ENCODE measurements at regions not wholly inside any gene's neighbourhood (a gene's known extent, or its start where the extent isn't known, plus 50 kb on each side); places are given as distances from the start of the nearest gene placed in this dataset.

- intact Hi-C loops (cut with micrococcal nuclease; ENCODE audit: unreplicated experiment), result no loop called here
- Histone ChIP-seq H4K20me1 (ENCODE audit: insufficient read depth) (no peaks in the 10 kb centered on the region), H3K36me3 (ENCODE audit: low read depth) (no peaks in the 10 kb centered on the region), H3K27me3 (ENCODE audit: insufficient read depth, low read depth) (no peaks in the 10 kb centered on the region), H3K27ac (no peak overlapping the region), H3K4me1 (replicated peaks; ENCODE audit: insufficient read depth) (0 out of 2 replicates have a peak, but pooled peaks cover 4% of the 10 kb centered on the region), H3K79me2 (ENCODE audit: low read depth) (no peaks in the 10 kb centered on the region), H3K9me2 (ENCODE audit: insufficient read depth) (no peaks in the 10 kb centered on the region; the same call in 1 of the 2 replicates), H3F3A (ENCODE audit: insufficient read depth, low read depth) (peaks cover under 1% of the 10 kb centered on the region; the same call in 1 of the 2 replicates), H3K9me3 (ENCODE audit: insufficient read depth, low read depth) (peaks cover 21% of the 10 kb centered on the region), H3K4me2 (no peak overlapping the region), H2AFZ (no peak overlapping the region), H3K4me3 (no peak overlapping the region)
- no TSS peak for BruUV-seq (replicated peaks)
- TF ChIP-seq EZH2 (IDR thresholded peaks at IDR 0.05; ENCODE audit: low read depth) (no peak), CTCF (conservative IDR thresholded peaks at IDR 0.05) (no peak)
- no peak for DNase-seq
- ChIA-PET CTCF (no interaction called here), POLR2A (ENCODE audit: unreplicated experiment) (no interaction called here)
Observed at GRCh38 chr6:43957273-43957672, 170.0 kb downstream of the MRPL14 start.

GRCh38 chr6:43956478-43956877, 170.8 kb downstream of the MRPL14 start:
- Histone ChIP-seq H3F3A (ENCODE audit: insufficient read depth, low read depth) (peaks cover 7% of the 10 kb centered on the region), H2AFZ (no peak overlapping the region), H4K20me1 (ENCODE audit: insufficient read depth) (no peaks in the 10 kb centered on the region), H3K79me2 (ENCODE audit: low read depth) (no peaks in the 10 kb centered on the region), H3K36me3 (ENCODE audit: low read depth) (no peaks in the 10 kb centered on the region), H3K27me3 (ENCODE audit: insufficient read depth, low read depth) (no peaks in the 10 kb centered on the region), H3K4me1 (replicated peaks; ENCODE audit: insufficient read depth) (peaks cover 11% of the 10 kb centered on the region), H3K9me2 (ENCODE audit: insufficient read depth) (no peaks in the 10 kb centered on the region; the same call in 1 of the 2 replicates), H3K9me3 (ENCODE audit: insufficient read depth, low read depth) (peaks cover 18% of the 10 kb centered on the region), H3K4me2 (no peak overlapping the region), H3K27ac (no peak overlapping the region), H3K4me3 (no peak overlapping the region)
- no peak for TF ChIP-seq EZH2 (IDR thresholded peaks at IDR 0.05; ENCODE audit: low read depth)
- TF ChIP-seq CTCF (conservative IDR thresholded peaks at IDR 0.05), result no peak
- BruUV-seq (replicated peaks), result no TSS peak
- intact Hi-C loops (cut with micrococcal nuclease; ENCODE audit: unreplicated experiment), result no loop called here
- ChIA-PET POLR2A (ENCODE audit: unreplicated experiment) (no interaction called here), CTCF (no interaction called here)
- no peak for DNase-seq

DNA sequence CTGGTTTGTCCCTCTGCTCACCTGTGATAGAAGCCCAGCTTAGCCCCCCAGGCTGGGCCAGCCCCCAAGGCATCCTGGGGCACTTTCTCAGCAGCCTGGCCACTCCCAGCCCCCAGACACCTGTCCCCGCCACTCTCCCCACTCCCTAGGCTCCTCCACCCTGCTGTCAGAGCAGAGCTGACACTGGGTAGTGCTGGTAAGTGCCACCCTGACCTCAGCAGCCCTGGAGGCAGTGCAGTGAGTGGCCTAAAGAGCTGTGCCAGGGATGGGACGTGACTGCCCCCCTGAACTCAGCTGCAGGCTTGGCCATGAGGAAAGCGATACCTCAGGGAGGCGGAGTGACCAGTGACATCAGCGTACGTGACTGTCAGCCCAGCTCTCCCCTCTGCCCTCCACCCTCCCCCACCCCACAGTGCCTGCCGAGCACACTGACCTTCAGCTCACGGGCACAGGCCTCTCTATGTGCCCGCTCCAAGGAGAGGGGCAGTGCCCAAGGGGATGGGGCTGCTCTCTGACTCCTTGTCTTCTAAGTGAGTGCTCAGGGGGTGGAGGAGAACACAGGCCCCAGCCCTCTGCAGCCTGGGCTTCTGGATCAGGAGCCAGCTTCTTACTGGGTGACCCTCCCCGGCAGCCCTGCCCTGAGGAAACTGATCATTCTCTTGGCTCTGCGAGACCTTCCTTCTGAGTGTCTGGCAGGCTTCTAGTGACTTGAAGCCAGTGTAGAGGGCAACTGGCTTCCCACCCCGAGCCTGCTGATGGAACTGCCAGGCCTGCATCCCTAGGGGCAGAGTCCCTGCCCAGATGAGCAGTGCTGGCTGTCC, 172.7 kb downstream of the MRPL14 start:
- peaks cover 14% of the 10 kb centered on the region for H3K9me3 ChIP-seq (ENCODE audit: insufficient read depth, low read depth)
- BruUV-seq (replicated peaks), result no TSS peak
- H3K36me3 ChIP-seq (ENCODE audit: low read depth), result no peaks in the 10 kb centered on the region
- H3K79me2 ChIP-seq (ENCODE audit: low read depth), result no peaks in the 10 kb centered on the region
- peaks cover 21% of the 10 kb centered on the region for H3K4me1 ChIP-seq (replicated peaks; ENCODE audit: insufficient read depth)
- no peak overlapping the region for H3K4me3 ChIP-seq
- no peak overlapping the region for H3K27ac ChIP-seq
- DNase-seq, result no peak
- H2AFZ ChIP-seq, result no peak overlapping the region
- POLR2A ChIA-PET (ENCODE audit: unreplicated experiment), result no interaction called here
- TF ChIP-seq CTCF (conservative IDR thresholded peaks at IDR 0.05) (no peak), EZH2 (IDR thresholded peaks at IDR 0.05; ENCODE audit: low read depth) (no peak)
- intact Hi-C loops (cut with micrococcal nuclease; ENCODE audit: unreplicated experiment), result loop anchor here (5.0 kb wide), 2 partner anchors 232 to 287 kb away; no protein-coding TSS in a partner anchor
- no peak overlapping the region for H3K4me2 ChIP-seq
- peaks cover 7% of the 10 kb centered on the region for H3F3A ChIP-seq (ENCODE audit: insufficient read depth, low read depth)
- no peaks in the 10 kb centered on the region for H4K20me1 ChIP-seq (ENCODE audit: insufficient read depth)
- H3K9me2 ChIP-seq (ENCODE audit: insufficient read depth), result no peaks in the 10 kb centered on the region
- CTCF ChIA-PET, result no interaction called here
- H3K27me3 ChIP-seq (ENCODE audit: insufficient read depth, low read depth), result no peaks in the 10 kb centered on the region

Measured in PC-9 (cell line).